Astrocyte (in vitro differentiated cells and primary cell): ENCODE measurements at regions not wholly inside any gene's neighbourhood (a gene's known extent, or its start where the extent isn't known, plus 50 kb on each side); places are given as distances from the start of the nearest gene placed in this dataset.

Source experiments
- DNase-seq: peaks from one replicate; pipeline ENCODE4 v3.0.0-alpha.2; 2010; ENCODE audit warnings: low read depth
- FAIRE-seq: peaks from 2 replicates; lab custom pipeline; 2011; peaks lifted over from hg19 to GRCh38; lab: Jason Lieb, UNC
- H2AFZ ChIP-seq: 2 replicates; pipeline ENCODE4 v1.6.0; 2012; ENCODE audit warnings: low read depth, low read length, inconsistent platforms
- H3K27ac ChIP-seq: 2 replicates; pipeline ENCODE4 v1.5.1; 2011; ENCODE audit warnings: low read depth, low read length, inconsistent platforms
- H3K27me3 ChIP-seq: 2 replicates; pipeline ENCODE4 v1.6.0; 2011; ENCODE audit warnings: low read length, inconsistent platforms; ENCODE audit not compliant: insufficient read depth
- H3K36me3 ChIP-seq: 2 replicates; pipeline ENCODE4 v1.5.1; 2011; ENCODE audit warnings: low read length, inconsistent platforms; ENCODE audit not compliant: insufficient read depth
- H3K4me1 ChIP-seq: 2 replicates; pipeline ENCODE4 v1.5.1; 2011; ENCODE audit warnings: low read length, inconsistent platforms; ENCODE audit not compliant: insufficient read depth
- H3K4me2 ChIP-seq: 2 replicates; pipeline ENCODE4 v1.6.0; 2012; ENCODE audit warnings: low read length, inconsistent platforms
- H3K4me3 ChIP-seq: 2 replicates; pipeline ENCODE4 v1.5.1; 2011; ENCODE audit warnings: low read depth, mild to moderate bottlenecking, low read length, inconsistent platforms; ENCODE audit not compliant: insufficient read depth
- H3K79me2 ChIP-seq: 2 replicates; pipeline ENCODE4 v1.6.0; 2012; ENCODE audit warnings: mild to moderate bottlenecking, low read length, inconsistent platforms; ENCODE audit not compliant: insufficient read depth
- H3K9ac ChIP-seq: 2 replicates; pipeline ENCODE4 v1.6.0; 2012; ENCODE audit warnings: mild to moderate bottlenecking, low read length, inconsistent platforms
- H3K9me3 ChIP-seq: 2 replicates; pipeline ENCODE4 v1.5.1; 2012; ENCODE audit warnings: low read depth, mild to moderate bottlenecking, low read length, inconsistent platforms; ENCODE audit not compliant: insufficient read depth
- H4K20me1 ChIP-seq: 2 replicates; pipeline ENCODE4 v1.6.0; 2012; ENCODE audit warnings: low read length, inconsistent platforms; ENCODE audit not compliant: insufficient read depth
- H3K27ac Mint-ChIP-seq: one replicate; pipeline ENCODE4 v1.8.0; 2021; ENCODE audit warnings: mild to moderate bottlenecking, mixed read lengths; ENCODE audit not compliant: unreplicated experiment
- H3K27me3 Mint-ChIP-seq: one replicate; pipeline ENCODE4 v1.8.0; 2021; ENCODE audit warnings: low read depth, mixed read lengths; ENCODE audit not compliant: unreplicated experiment
- H3K36me3 Mint-ChIP-seq: one replicate; pipeline ENCODE4 v1.8.0; 2021; ENCODE audit warnings: low read depth, mixed read lengths; ENCODE audit not compliant: unreplicated experiment
- H3K4me1 Mint-ChIP-seq: one replicate; pipeline ENCODE4 v1.8.0; 2021; ENCODE audit warnings: low read depth, mixed read lengths; ENCODE audit not compliant: unreplicated experiment
- H3K4me3 Mint-ChIP-seq: one replicate; pipeline ENCODE4 v1.8.0; 2021; ENCODE audit warnings: mild to moderate bottlenecking, moderate library complexity, mixed read lengths; ENCODE audit not compliant: unreplicated experiment
- H3K9me3 Mint-ChIP-seq: one replicate; pipeline ENCODE4 v1.8.0; 2021; ENCODE audit warnings: mild to moderate bottlenecking, mixed read lengths; ENCODE audit not compliant: unreplicated experiment
- CTCF ChIP-seq: IDR thresholded peaks from 2 replicates; pipeline ENCODE4 v1.5.1; 2011; ENCODE audit warnings: low read depth, mild to moderate bottlenecking, inconsistent platforms, low read length, moderate library complexity; ENCODE audit not compliant: insufficient read depth
- EZH2 ChIP-seq: IDR thresholded peaks from 2 replicates; pipeline ENCODE4 v1.6.1; 2012; ENCODE audit warnings: mild to moderate bottlenecking, low read length, inconsistent platforms; ENCODE audit not compliant: insufficient read depth

GRCh38 chr2:126300348-126300747, 355.6 kb upstream of the GYPC start:
- Histone ChIP-seq H3K9ac (no peak overlapping the region), H4K20me1 (no peaks in the 10 kb centered on the region), H3K27me3 (no peaks in the 10 kb centered on the region), H3K4me3 (no peak overlapping the region), H3K36me3 (no peaks in the 10 kb centered on the region), H3K9me3 (peaks cover 3% of the 10 kb centered on the region), H3K79me2 (no peaks in the 10 kb centered on the region), H3K27ac (no peak overlapping the region), H2AFZ (no peak overlapping the region), H3K4me1 (no peaks in the 10 kb centered on the region), H3K4me2 (no peak overlapping the region)
- DNase-seq (no peak), FAIRE-seq (no peak)
- H3K27ac Mint-ChIP-seq, result no peak overlapping the region
- H3K27me3 Mint-ChIP-seq, result no peaks in the 10 kb centered on the region
- TF ChIP-seq CTCF (no peak), EZH2 (no peak)
- H3K4me3 Mint-ChIP-seq, result no peak overlapping the region
- H3K4me1 Mint-ChIP-seq, result peaks cover 8% of the 10 kb centered on the region
- no peaks in the 10 kb centered on the region for H3K9me3 Mint-ChIP-seq
- no peaks in the 10 kb centered on the region for H3K36me3 Mint-ChIP-seq

GRCh38 chr2:126302043-126302442, 353.9 kb upstream of the GYPC start:
- Mint-ChIP-seq H3K4me1 (peaks cover 8% of the 10 kb centered on the region), H3K9me3 (no peaks in the 10 kb centered on the region)

More at GRCh38 chr2:126302043-126302442, 353.9 kb upstream of the GYPC start:
- Mint-ChIP-seq H3K36me3 (no peaks in the 10 kb centered on the region), H3K27ac (no peak overlapping the region), H3K27me3 (no peaks in the 10 kb centered on the region), H3K4me3 (no peak overlapping the region)
- DNase-seq (no peak), FAIRE-seq (no peak)
- Histone ChIP-seq H3K9me3 (peaks cover 3% of the 10 kb centered on the region), H3K27ac (no peak overlapping the region), H3K4me1 (no peaks in the 10 kb centered on the region), H3K27me3 (no peaks in the 10 kb centered on the region), H4K20me1 (no peaks in the 10 kb centered on the region), H3K79me2 (no peaks in the 10 kb centered on the region), H3K4me2 (no peak overlapping the region), H3K36me3 (no peaks in the 10 kb centered on the region), H3K9ac (no peak overlapping the region), H2AFZ (no peak overlapping the region), H3K4me3 (no peak overlapping the region)
- TF ChIP-seq EZH2 (no peak), CTCF (no peak)
